HepG2 (cell line): ENCODE measurements at regions not wholly inside any gene's neighbourhood (a gene's known extent, or its start where the extent isn't known, plus 50 kb on each side); places are given as distances from the start of the nearest gene placed in this dataset.

Source experiments
- ATAC-seq: fragments of 200-7000 bp; cut with Tn5 transposase; 3 replicates; pipeline ENCODE4 v1.9.1; 2020; ENCODE audit warnings: mild to moderate bottlenecking, moderate library complexity
- BruUV-seq: library from RNA; stranded (reverse); fragments of 400-500 nt; replicated peaks from 2 replicates; lab custom pipeline; 2021; lab: Mats Ljungman, UMichigan
- CTCF ChIA-PET: fragments of 300-600 bp; formaldehyde crosslinking; extraction: SDS; loops from one replicate; lab custom pipeline; 2021; ENCODE audit warnings: low total read pairs, inconsistent platforms, low intra/inter-chr PET ratio; lab: Yijun Ruan, JAX
- POLR2A ChIA-PET: fragments of 350-600 bp; sonication (Branson Sonifier 250); formaldehyde crosslinking; loops from one replicate; lab custom pipeline; 2020; ENCODE audit warnings: antibody characterized with exemption, inconsistent platforms; lab: Yijun Ruan, JAX
- DNase-seq: peaks from one replicate; pipeline ENCODE4 v3.0.0-alpha.2; 2015; ENCODE audit warnings: low spot score
- FAIRE-seq: peaks from 3 replicates; lab custom pipeline; 2011; peaks lifted over from hg19 to GRCh38; lab: Jason Lieb, UNC
- H2AFZ ChIP-seq: one replicate; pipeline ENCODE4 v1.6.1; 2011; ENCODE audit warnings: low read length, inconsistent platforms
- H3K27ac ChIP-seq: fragments of 300-600 bp; 3 replicates; pipeline ENCODE4 v1.8.0; 2011; ENCODE audit warnings: mixed run types, mild to moderate bottlenecking, mixed read lengths, low read length, inconsistent platforms; ENCODE audit not compliant: insufficient read depth; ENCODE audit errors: extremely low read length
- H3K27me3 ChIP-seq, 2 experiments: fragments of 200-600 bp in 1 of 2; 2 replicates in 1 of 2; 3 replicates in 1 of 2; pipeline versions ENCODE4 v1.6.0 to v1.8.0; 2011; ENCODE audit warnings: low read length in 2 of 2, mild to moderate bottlenecking in 2 of 2, moderate library complexity in 2 of 2, inconsistent platforms in 1 of 2; ENCODE audit not compliant: insufficient read depth in 2 of 2, control insufficient read depth in 1 of 2
- H3K36me3 ChIP-seq, 2 experiments: fragments of 200-600 bp in 1 of 2; replicated peaks in 1 of 2; 2 replicates in 1 of 2; 3 replicates in 1 of 2; pipeline versions ENCODE4 v1.5.1 to v1.8.0; 2011; ENCODE audit warnings: low read length in 2 of 2, inconsistent platforms in 1 of 2; ENCODE audit not compliant: insufficient read depth in 2 of 2, control insufficient read depth in 1 of 2
- H3K4me1 ChIP-seq: 2 replicates; pipeline ENCODE4 v1.5.1; 2012; ENCODE audit warnings: low read length, inconsistent platforms; ENCODE audit not compliant: insufficient read depth
- H3K4me2 ChIP-seq: 2 replicates; pipeline ENCODE4 v1.6.0; 2011; ENCODE audit warnings: low read depth, low read length, inconsistent platforms
- H3K4me3 ChIP-seq, 3 experiments: fragments of 200-600 bp in 1 of 3; sonication (generic), shearing (Covaris generic) in 1 of 3; replicated peaks in 1 of 3; 2 replicates each; pipeline ENCODE4 v1.5.1; 2011 to 2016; ENCODE audit warnings: low read length in 3 of 3, inconsistent platforms in 2 of 3, low read depth in 2 of 3, mild to moderate bottlenecking in 2 of 3, control low read depth in 1 of 3, mixed read lengths in 1 of 3; ENCODE audit not compliant: insufficient read depth in 1 of 3
- H3K79me2 ChIP-seq: one replicate; pipeline ENCODE4 v1.6.1; 2011; ENCODE audit warnings: low read length, inconsistent platforms; ENCODE audit not compliant: insufficient read depth
- H3K9ac ChIP-seq: 2 replicates; pipeline ENCODE4 v1.6.0; 2011; ENCODE audit warnings: mild to moderate bottlenecking, low read depth, low read length, inconsistent platforms; ENCODE audit not compliant: insufficient read depth
- H3K9me3 ChIP-seq: 2 replicates; pipeline ENCODE4 v1.5.1; 2012; ENCODE audit warnings: mild to moderate bottlenecking, low read length
- H4K20me1 ChIP-seq: 2 replicates; pipeline ENCODE4 v1.6.0; 2011; ENCODE audit warnings: inconsistent platforms, mild to moderate bottlenecking, low read length, moderate library complexity; ENCODE audit not compliant: insufficient read depth
- BRD4 ChIP-seq: sonication (generic); formaldehyde crosslinking; IDR thresholded peaks from 2 replicates; pipeline ENCODE4 v1.4.0; 2020; ENCODE audit warnings: missing genetic modification reagents
- CENPBD1 ChIP-seq: sonication (generic); formaldehyde crosslinking; IDR thresholded peaks from 2 replicates; pipeline ENCODE4 v1.8.0; 2022; ENCODE audit warnings: missing genetic modification reagents, low read depth, mild to moderate bottlenecking, borderline replicate concordance
- EHMT2 ChIP-seq: fragments of 200-600 bp; sonication (generic); IDR thresholded peaks from 2 replicates; pipeline ENCODE4 v1.7.0; 2017; ENCODE audit warnings: antibody characterized with exemption, low read depth, low read length, borderline replicate concordance
- MAFF ChIP-seq: IDR thresholded peaks from 2 replicates; pipeline ENCODE4 v1.6.1; 2011; ENCODE audit warnings: low read depth, low read length, improper control_type of control experiment
- NRL ChIP-seq: sonication (generic); formaldehyde crosslinking; IDR thresholded peaks from 2 replicates; pipeline ENCODE4 v1.5.0; 2020; ENCODE audit warnings: missing genetic modification reagents, mild to moderate bottlenecking, moderate library complexity, borderline replicate concordance
- SRSF1 ChIP-seq: fragments of 200-400 bp; formaldehyde crosslinking; optimal IDR thresholded peaks from 2 replicates; pipeline ENCODE3; 2017; ENCODE audit warnings: mild to moderate bottlenecking, low read depth, low read length, moderate library complexity
- ZFP41 ChIP-seq: sonication (generic); formaldehyde crosslinking; IDR thresholded peaks from 2 replicates; pipeline ENCODE4 v1.4.0; 2020; ENCODE audit warnings: mild to moderate bottlenecking, missing genetic modification reagents, borderline replicate concordance
- ZNF672 ChIP-seq: sonication (generic); formaldehyde crosslinking; IDR thresholded peaks from 2 replicates; pipeline ENCODE4 v1.8.1; 2022; ENCODE audit warnings: missing genetic modification reagents
- ZNF691 ChIP-seq: sonication (generic); formaldehyde crosslinking; IDR thresholded peaks from 2 replicates; pipeline ENCODE4 v1.4.0; 2020; ENCODE audit warnings: missing genetic modification reagents, low read depth, mild to moderate bottlenecking, borderline replicate concordance
- ZNF782 ChIP-seq: sonication (generic); formaldehyde crosslinking; IDR thresholded peaks from 2 replicates; pipeline ENCODE4 v1.4.0; 2020; ENCODE audit warnings: missing genetic modification reagents, mild to moderate bottlenecking, borderline replicate concordance
- WGBS: methylation state at CpG from one replicate; pipeline ENCODE4 v1.1.6; 2017; ENCODE audit warnings: low lambda C conversion rate; 5-methylcytosine and 5-hydroxymethylcytosine counted together
- in situ Hi-C: cut with HindIII; loops from 2 replicates; pipeline ENCODE4 v1.10.0; 2017; ENCODE audit warnings: low pct_unique_long_range_greater_than_20kb; ENCODE audit not compliant: extremely low pct_ligation_motif_present
- intact Hi-C: fragments of 100-400 bp; cut with micrococcal nuclease; formaldehyde crosslinking; loops from one replicate; pipeline ENCODE4 v1.10.0; 2022; ENCODE audit not compliant: unreplicated experiment

GRCh38 chr5:40312205-40312604 lies 367.5 kb upstream of the PTGER4 start (continued):
- TF ChIP-seq ZNF691 (CRISPR knock-in tag) (no peak), MAFF (no peak), BRD4 (no peak), ZNF782 (CRISPR knock-in tag) (no peak), EHMT2 (no peak)

- WGBS = 15% methylated on average over 2 of the region's 2 CpGs
- TF ChIP-seq CENPBD1 = no peak
- no peak for TF ChIP-seq ZNF672
- TF ChIP-seq SRSF1 = no peak
- no peak for TF ChIP-seq ZFP41 (CRISPR knock-in tag)
- TF ChIP-seq NRL (CRISPR knock-in tag) = no peak
- DNase-seq (no peak), ATAC-seq (no peak), FAIRE-seq (no peak)
- Histone ChIP-seq H3K79me2 (no peaks in the 10 kb centered on the region), H3K4me3 (no peak overlapping the region), H3K36me3 (no peaks in the 10 kb centered on the region), H3K9me3 (peaks cover 6% of the 10 kb centered on the region), H3K4me2 (no peak overlapping the region), H3K27ac (no peak overlapping the region), H4K20me1 (no peaks in the 10 kb centered on the region), H3K9ac (no peak overlapping the region), H3K4me1 (no peaks in the 10 kb centered on the region), H2AFZ (no peak overlapping the region), H3K27me3 (no peaks in the 10 kb centered on the region)
- POLR2A ChIA-PET = no interaction called here
- intact Hi-C loops = no loop called here
- in situ Hi-C loops = no loop called here
- CTCF ChIA-PET = no interaction called here
- no TSS peak for BruUV-seq
Measured at GRCh38 chr5:40309851-40310250, 369.9 kb upstream of the PTGER4 start.
